ENCODE measurements at regions not wholly inside any gene's neighbourhood (a gene's known extent, or its start where the extent isn't known, plus 50 kb on each side); places are given as distances from the start of the nearest gene placed in this dataset.

DNA sequence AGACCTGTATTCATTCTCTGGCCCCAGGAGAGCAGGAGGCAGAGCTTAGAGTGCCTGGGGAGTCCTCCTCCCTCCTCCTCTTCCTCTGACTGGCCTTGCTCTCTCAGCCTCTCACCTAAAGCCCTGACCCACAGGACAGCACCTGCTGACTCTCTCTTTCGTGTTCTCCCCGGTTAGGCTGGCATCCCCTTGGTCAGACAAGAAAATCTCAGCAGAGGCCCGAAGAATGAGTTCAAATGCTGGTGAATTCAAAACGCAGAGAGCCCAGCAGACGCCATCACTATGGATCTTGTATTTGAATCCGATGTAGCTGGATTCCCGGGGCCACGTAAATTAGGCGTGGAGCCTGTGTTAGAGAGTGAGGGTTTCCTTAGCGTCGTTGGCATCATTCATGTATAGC is 255.3 kb downstream of the KLF6 start:
- no peak overlapping the region for H3K27ac ChIP-seq
- no peak for DNase-seq (ENCODE audit: low read depth, low spot score)

GRCh38 chr10:3528823-3529403 is 256.1 kb downstream of the KLF6 start:
- no peak overlapping the region for H3K27ac ChIP-seq

DNA sequence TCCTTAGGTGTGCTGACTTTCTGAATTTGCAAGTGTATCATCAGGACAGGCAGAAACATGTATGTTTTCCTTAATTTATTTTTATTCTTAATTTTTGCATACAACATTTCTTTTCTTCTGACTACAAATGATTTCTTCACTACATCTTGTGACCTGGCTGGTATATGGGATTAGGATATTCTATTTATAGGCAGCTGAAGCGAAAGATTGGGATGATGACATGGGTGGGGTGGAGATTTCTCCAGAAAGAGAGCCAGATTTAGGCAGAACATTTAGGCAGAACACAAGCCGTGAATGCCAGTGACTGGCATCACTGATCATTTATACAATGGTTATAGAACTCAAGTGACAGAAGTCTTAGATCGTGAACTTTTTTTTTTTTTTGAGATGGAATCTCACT is 256.7 kb downstream of the KLF6 start:
- DNase-seq (ENCODE audit: low read depth, low spot score) = no peak
- H3K27ac ChIP-seq = no peak overlapping the region

More at GRCh38 chr10:3528823-3529403, 256.1 kb downstream of the KLF6 start:
- DNase-seq (ENCODE audit: low read depth, low spot score) = no peak

- no peak overlapping the region for H3K27ac ChIP-seq
- no peak for DNase-seq (ENCODE audit: low read depth, low spot score)
These were observed 257.1 kb downstream of the KLF6 start for GRCh38 chr10:3527869-3528268.

DNA sequence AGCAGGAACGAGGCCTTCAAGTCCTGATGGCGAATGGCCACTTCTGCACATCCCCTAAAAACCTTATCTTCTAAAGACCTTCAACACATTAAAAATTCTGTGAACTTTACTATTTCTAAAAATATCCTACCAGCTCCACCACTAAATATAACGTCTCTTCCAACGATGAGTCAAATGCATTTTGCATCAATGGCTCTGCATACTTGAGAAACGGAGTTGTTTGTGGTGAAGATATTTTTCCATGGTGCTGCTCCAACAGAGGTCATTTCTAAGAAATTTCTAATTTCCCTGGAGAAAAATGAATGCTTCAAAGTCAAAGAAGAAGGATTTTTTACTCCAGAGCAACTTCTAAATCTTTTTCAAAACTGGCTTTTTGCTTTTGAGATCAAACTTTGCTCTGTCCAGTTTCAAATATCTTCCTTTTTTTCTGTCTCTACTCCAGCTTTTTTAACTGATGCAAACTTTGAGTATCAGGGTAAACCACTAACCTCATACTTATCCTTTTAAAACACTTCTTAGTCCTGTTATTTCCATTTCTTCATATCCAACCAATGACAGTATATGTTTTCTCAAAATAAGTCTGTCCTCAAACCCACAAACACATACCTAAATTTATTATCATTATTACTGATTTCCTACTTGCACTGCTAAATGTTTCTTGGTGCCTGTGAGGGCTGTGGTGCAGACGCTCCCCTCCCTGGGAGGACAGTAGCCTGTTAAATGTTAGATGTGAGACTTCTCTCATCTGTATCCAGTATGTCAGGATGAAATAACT is 258.1 kb downstream of the KLF6 start:
- no peak overlapping the region for H3K27ac ChIP-seq
- DNase-seq (ENCODE audit: low read depth, low spot score) = no peak

GRCh38 chr10:3525832-3526449 is 259.1 kb downstream of the KLF6 start:
- no peak overlapping the region for H3K27ac ChIP-seq
- DNase-seq (ENCODE audit: low read depth, low spot score) = peak; percentile 90

DNA sequence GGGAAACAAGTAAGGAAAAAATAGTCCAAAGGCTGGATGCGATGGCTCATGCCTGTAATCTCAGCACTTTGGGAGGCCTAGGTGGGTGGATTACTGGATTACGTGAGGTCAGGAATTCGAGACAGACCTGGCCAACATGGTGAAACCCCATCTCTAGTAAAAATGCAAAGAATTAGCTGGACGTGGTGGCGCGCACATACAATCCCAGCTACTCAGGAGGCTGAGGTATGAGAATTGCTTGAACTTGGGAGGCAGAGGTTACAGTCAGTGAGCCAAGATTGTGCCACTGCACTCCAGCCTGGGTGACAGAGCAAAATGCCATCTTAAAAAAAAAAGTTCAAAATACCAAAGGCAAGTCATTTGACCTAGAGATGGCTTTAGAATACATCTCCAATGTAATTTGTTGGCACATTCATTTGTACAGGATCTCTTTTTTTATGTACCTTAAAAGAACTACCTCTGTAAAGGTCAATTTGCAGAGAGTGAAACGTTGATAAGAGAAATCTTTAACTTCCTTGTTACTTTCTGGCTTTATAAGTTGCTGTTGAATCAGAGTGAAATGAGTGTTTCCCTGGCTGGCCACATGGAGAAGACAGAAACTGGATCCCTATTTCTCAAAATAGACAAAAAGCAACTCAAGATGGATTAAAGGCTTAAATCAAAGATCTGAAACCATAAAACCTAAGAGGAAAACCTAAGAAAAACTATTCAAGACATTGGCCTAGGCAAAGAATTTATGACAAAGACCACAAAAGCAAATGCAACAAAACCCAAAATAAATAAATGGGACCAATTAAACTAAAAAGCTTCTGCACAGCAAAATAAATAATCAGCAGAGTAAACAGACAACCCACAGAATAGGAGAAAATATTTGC is 260.7 kb downstream of the KLF6 start:
- H3K27ac ChIP-seq = no peak overlapping the region
- DNase-seq (ENCODE audit: low read depth, low spot score) = no peak

DNA sequence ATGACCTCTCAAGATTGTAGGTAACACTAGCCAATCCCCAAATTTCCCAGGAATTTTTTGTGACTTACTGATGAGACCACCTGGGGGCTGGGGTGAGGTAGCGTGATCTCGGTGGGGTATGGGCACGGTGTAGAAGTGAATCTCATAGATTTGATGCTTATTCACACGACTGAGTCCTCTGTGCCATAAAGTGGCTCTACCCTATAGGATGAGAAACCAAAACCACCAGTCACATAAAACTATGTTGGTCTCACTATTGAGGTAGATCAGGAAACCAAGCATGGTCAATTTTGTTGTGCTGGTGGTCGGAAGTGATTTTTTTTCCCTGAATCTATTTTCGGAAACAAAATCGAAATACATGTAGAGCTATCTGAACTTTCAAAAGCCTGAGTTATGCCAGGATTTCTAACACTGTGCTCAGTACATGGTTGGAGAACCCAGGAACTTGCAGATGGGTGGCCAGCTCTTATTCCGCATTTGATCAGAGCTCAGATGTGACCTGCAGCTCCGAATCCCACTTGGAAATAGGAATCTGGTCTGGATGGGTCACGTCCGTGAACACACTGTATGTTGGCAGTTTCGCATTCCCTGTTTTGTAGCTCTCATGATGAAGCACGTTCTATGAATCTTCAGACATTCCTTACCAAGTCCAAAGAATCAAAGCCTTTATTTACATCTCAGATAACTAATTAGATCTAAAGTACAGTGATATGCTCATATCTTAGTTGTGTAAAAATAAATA is 261.5 kb downstream of the KLF6 start:
- no peak for DNase-seq (ENCODE audit: low read depth, low spot score)
- no peak overlapping the region for H3K27ac ChIP-seq

DNA sequence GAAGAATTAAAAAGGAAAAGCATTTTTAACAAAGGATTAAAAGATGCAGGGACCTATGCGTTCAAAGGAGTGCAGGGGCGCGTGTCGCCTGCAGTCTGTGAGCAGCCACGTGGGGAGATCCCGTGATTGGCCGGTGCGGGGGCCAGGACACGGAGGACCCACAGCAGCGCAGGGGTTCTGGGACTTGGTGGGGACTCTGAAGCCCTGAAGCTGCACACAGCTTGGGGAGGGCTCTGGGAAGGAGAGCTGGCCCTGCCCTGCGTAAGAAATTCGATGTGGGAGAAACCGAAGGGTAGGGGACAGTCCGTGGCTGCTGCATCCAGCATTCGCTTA is 268.1 kb downstream of the KLF6 start:
- no peak overlapping the region for H3K27ac ChIP-seq
- DNase-seq (ENCODE audit: low read depth, low spot score) = no peak

GRCh38 chr10:3516234-3516922 is 268.6 kb downstream of the KLF6 start:
- H3K27ac ChIP-seq = no peak overlapping the region
- no peak for DNase-seq (ENCODE audit: low read depth, low spot score)

- no peak overlapping the region for H3K27ac ChIP-seq
These were observed 270.3 kb downstream of the KLF6 start for GRCh38 chr10:3514691-3515090.

DNA sequence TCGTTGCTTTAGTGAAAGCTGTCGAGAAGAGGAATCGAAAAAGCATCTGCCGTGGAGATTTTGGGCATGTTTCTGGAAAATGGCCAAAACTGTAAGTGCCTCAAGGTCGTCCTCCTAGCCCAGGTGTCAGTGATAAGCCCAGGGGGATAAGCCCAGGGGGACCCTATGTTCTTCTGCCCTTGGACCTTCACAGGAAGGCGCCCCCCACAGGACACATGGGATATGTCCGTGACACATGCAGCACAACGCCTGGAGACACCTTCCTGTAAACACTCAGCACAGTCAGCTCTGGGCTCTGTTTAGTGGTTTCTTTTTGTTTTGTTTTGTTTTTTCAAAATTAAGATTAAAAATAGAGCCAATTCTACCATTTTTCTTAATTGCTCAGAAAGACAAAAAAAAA is 272.7 kb downstream of the KLF6 start:
- no peak overlapping the region for H3K27ac ChIP-seq
- DNase-seq (ENCODE audit: low read depth, low spot score) = no peak

More at GRCh38 chr10:3514691-3515090, 270.3 kb downstream of the KLF6 start:
- no peak for DNase-seq (ENCODE audit: low read depth, low spot score)

DNA sequence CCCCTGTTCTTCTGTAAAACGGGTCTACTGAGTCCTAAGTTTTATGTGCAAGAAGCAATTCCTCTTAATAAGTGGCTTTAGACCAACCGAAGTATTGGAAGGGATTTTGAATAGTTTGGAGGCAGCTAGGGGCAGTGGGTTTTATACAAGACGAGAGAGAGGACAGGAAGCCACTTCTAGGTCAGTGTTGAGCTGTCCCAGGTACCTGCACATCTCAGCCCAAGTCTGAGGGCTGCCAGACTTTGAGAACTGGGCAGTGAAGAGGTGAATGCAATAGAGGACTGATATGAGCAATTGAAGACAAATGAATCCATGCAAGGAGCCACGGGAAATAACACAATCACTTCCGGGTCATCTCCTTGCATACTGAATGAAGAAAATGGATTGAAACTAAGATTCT is 273.5 kb downstream of the KLF6 start:
- no peak overlapping the region for H3K27ac ChIP-seq
- no peak for DNase-seq (ENCODE audit: low read depth, low spot score)

GRCh38 chr10:3510741-3511140 is 274.3 kb downstream of the KLF6 start:
- H3K27ac ChIP-seq = no peak overlapping the region
- no peak for DNase-seq (ENCODE audit: low read depth, low spot score)

DNA sequence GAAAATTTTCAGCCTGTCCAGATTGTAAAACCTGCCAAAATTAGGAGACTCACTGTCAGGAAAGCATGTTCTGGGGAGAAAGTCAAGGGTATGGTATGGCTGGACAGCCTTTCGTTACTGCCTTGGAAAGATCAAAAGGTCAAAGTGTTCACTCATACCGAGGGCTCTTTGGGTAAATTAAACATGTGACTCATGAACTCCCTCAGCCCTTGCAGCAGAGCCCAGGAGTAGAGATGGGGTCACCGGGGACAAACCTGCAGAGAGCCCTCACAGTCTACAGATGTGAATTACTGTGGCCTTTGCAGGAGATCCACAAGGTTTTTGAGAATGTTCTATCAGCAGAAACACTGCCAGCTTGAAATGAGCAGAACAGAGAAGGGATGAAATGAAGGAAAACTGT is 275.7 kb downstream of the KLF6 start:
- H3K27ac ChIP-seq = no peak overlapping the region
- DNase-seq (ENCODE audit: low read depth, low spot score) = no peak

GRCh38 chr10:3503299-3503698 is 281.7 kb downstream of the KLF6 start:
- H3K27ac ChIP-seq = no peak overlapping the region
- DNase-seq (ENCODE audit: low read depth, low spot score) = no peak

DNA sequence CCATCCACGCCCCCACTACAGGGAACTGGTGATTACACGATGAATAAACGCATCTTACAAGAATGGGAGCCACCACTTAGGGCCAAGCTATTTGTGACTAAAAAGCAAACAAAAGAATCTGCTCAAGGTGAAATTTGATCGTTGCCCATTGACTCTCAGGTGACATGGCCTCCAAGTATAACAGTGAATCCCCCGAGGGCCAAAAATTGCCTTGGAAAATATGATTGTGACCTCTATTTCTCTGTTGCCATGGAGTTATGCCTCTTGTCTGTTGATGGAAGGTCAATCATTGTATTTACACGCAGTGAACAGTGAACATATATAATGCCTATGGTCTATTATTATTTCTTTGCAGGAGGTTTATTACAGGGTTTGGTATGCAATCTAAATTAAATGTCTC is 282.3 kb downstream of the KLF6 start:
- H3K27ac ChIP-seq = no peak overlapping the region
- DNase-seq (ENCODE audit: low read depth, low spot score) = no peak

- DNase-seq (ENCODE audit: low read depth, low spot score) = no peak
- no peak overlapping the region for H3K27ac ChIP-seq
These were observed 284.6 kb downstream of the KLF6 start for GRCh38 chr10:3500408-3500856.

DNA sequence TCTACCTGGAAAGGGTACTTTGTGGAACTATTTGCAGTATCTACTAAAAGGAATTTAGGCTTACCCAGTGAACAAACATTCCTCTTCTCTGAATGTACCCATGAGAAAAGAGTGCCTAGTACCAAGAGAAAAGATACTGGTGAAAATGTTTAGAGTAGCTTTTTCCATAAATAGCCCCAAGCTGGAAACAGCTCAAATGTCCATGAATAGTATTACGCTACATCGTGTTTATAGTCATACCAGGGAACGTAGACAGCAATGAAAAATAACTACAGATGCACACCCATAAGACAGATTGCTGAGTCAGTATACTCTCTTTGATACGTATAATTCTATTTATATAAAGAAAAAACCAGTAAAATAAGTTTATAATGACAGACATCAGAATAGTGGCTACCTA is 285.9 kb downstream of the KLF6 start:
- no peak for DNase-seq (ENCODE audit: low read depth, low spot score)
- H3K27ac ChIP-seq = no peak overlapping the region

GRCh38 chr10:3497581-3497980 is 287.4 kb downstream of the KLF6 start:
- no peak for DNase-seq (ENCODE audit: low read depth, low spot score)
- no peak overlapping the region for H3K27ac ChIP-seq

Measured in epithelial cell of prostate (primary cell).